ENCODE measurements at regions not wholly inside any gene's neighbourhood (a gene's known extent, or its start where the extent isn't known, plus 50 kb on each side); places are given as distances from the start of the nearest gene placed in this dataset.

GRCh38 chr15:89401631-89402517 is 67.2 kb upstream of the POLG start:
- no peak for DNase-seq (ENCODE audit: low spot score)
- peaks cover 22 to 63% of the 10 kb centered on the region in 2 donors for H3K27me3 ChIP-seq
- no peak overlapping the region for H3K4me3 ChIP-seq
- H3K4me1 ChIP-seq: peaks cover 0 to 28% of the 10 kb centered on the region in 2 donors
- no peak for TF ChIP-seq CTCF (IDR thresholded peaks at IDR 0.05)
- no peak overlapping the region for H3K27ac ChIP-seq
- no peaks in the 10 kb centered on the region for H3K9me3 ChIP-seq
- H3K36me3 ChIP-seq: no peaks in the 10 kb centered on the region

GRCh38 chr15:89400782-89401545 is 66.3 kb upstream of the POLG start:
- Histone ChIP-seq H3K36me3 (no peaks in the 10 kb centered on the region), H3K9me3 (no peaks in the 10 kb centered on the region), H3K4me3 (no peak overlapping the region), H3K27me3 (peaks cover 20 to 56% of the 10 kb centered on the region in 2 donors), H3K4me1 (peaks cover 0 to 19% of the 10 kb centered on the region in 2 donors), H3K27ac (no peak overlapping the region)
- no peak for DNase-seq (ENCODE audit: low spot score)
- TF ChIP-seq CTCF (IDR thresholded peaks at IDR 0.05): no peak

- H3K27me3 ChIP-seq: peaks cover 20 to 49% of the 10 kb centered on the region in 2 donors
- no peak for DNase-seq (ENCODE audit: low spot score)
- no peaks in the 10 kb centered on the region for H3K9me3 ChIP-seq
- peaks cover 0 to 18% of the 10 kb centered on the region in 2 donors for H3K4me1 ChIP-seq
- H3K36me3 ChIP-seq: no peaks in the 10 kb centered on the region
- peak overlapping the region; percentile 3 to 46 for H3K4me3 ChIP-seq
- no peak for TF ChIP-seq CTCF (IDR thresholded peaks at IDR 0.05)
- no peak overlapping the region for H3K27ac ChIP-seq
Measured at GRCh38 chr15:89400116-89400781, 65.6 kb upstream of the POLG start.

GRCh38 chr15:89399238-89400115 is 64.9 kb upstream of the POLG start:
- DNase-seq (ENCODE audit: low spot score): no peak
- Histone ChIP-seq H3K4me3 (peak overlapping the region; percentile 3 to 46), H3K27ac (no peak overlapping the region), H3K36me3 (no peaks in the 10 kb centered on the region), H3K4me1 (peaks cover 0 to 18% of the 10 kb centered on the region in 2 donors), H3K9me3 (no peaks in the 10 kb centered on the region), H3K27me3 (peaks cover 20 to 41% of the 10 kb centered on the region in 2 donors)
- peak in 1 of 2 donors; percentile 21 for TF ChIP-seq CTCF (IDR thresholded peaks at IDR 0.05)

GRCh38 chr15:89398896-89399237 is 64.2 kb upstream of the POLG start:
- TF ChIP-seq CTCF (IDR thresholded peaks at IDR 0.05): no peak
- peaks cover 20 to 36% of the 10 kb centered on the region in 2 donors for H3K27me3 ChIP-seq
- DNase-seq (ENCODE audit: low spot score): no peak
- peaks cover 0 to 18% of the 10 kb centered on the region in 2 donors for H3K4me1 ChIP-seq
- H3K4me3 ChIP-seq: no peak overlapping the region
- H3K9me3 ChIP-seq: no peaks in the 10 kb centered on the region
- no peaks in the 10 kb centered on the region for H3K36me3 ChIP-seq
- no peak overlapping the region for H3K27ac ChIP-seq

Data from right atrium auricular region (tissue), 2 donors.